Adrenal gland (tissue), 9 donors: ENCODE measurements at regions not wholly inside any gene's neighbourhood (a gene's known extent, or its start where the extent isn't known, plus 50 kb on each side); places are given as distances from the start of the nearest gene placed in this dataset.

Experiments used
- DNase-seq, 7 donors: peaks; one replicate each; pipeline ENCODE4 v3.0.0-alpha.2; 2019 to 2020
- H3K27ac ChIP-seq, 5 donors: fragments of 200-600 bp; sonication (generic) in 4 of 5; 1 replicate in 3 of 5; 2 replicates in 2 of 5; pipeline versions ENCODE4 v1.5.1 to v1.8.0; 2016 to 2020; ENCODE audit warnings: mild to moderate bottlenecking in 1 of 5
- H3K27me3 ChIP-seq: fragments of 200-600 bp; 2 replicates; pipeline ENCODE4 v1.8.0; 2021
- H3K36me3 ChIP-seq, 2 donors: fragments of 200-600 bp; replicated peaks in 1 of 2; 1 replicate in 1 of 2; 2 replicates in 1 of 2; pipeline versions ENCODE4 v1.5.1 to v1.8.0; 2018 to 2022
- H3K4me1 ChIP-seq, 2 donors: fragments of 200-600 bp; replicated peaks in 1 of 2; 1 replicate in 1 of 2; 2 replicates in 1 of 2; pipeline versions ENCODE4 v1.5.1 to v1.8.0; 2018 to 2021
- H3K4me3 ChIP-seq, 4 donors: fragments of 200-600 bp; sonication (generic) in 3 of 4; one replicate each; pipeline ENCODE4 v1.5.1; 2016 to 2018
- H3K9me3 ChIP-seq, 3 donors: fragments of 200-600 bp; sonication (generic) in 1 of 3; replicated peaks in 1 of 3; 1 replicate in 2 of 3; 2 replicates in 1 of 3; pipeline versions ENCODE4 v1.5.1 to v1.8.0; 2016 to 2021
- POLR2A ChIP-seq, 2 donors: fragments of 450-650 bp; IDR thresholded peaks; one replicate each; pipeline ENCODE4 v1.6.1; 2017; ENCODE audit warnings: antibody characterized with exemption in 2 of 2, mild to moderate bottlenecking in 2 of 2, moderate library complexity in 1 of 2
- WGBS, 4 donors: extraction: QIAGEN DNeasy Blood & Tissue Kit in 2 of 4; methylation state at CpG; one replicate each; pipeline versions ENCODE4 v1.1.5 to v1.1.7; 2013 to 2017; 5-methylcytosine and 5-hydroxymethylcytosine counted together
- intact Hi-C, 2 donors: fragments of 100-400 bp; cut with DNase I; formaldehyde crosslinking; loops; one replicate each; pipeline versions ENCODE4 v1.14.1 to v1.15.0; 2022 to 2023
- TF ChIP-seq, protein P1 (sequence below), 6 experiments: fragments of 450-650 bp in 4 of 6; fragments of 200-600 bp in 2 of 6; sonication (generic) in 1 of 6; IDR thresholded peaks; 1 replicate in 5 of 6; 2 replicates in 1 of 6; pipeline versions ENCODE4 v1.5.1 to v1.8.0; 2016 to 2021; ENCODE audit warnings: antibody characterized with exemption in 6 of 6, mild to moderate bottlenecking in 2 of 6, moderate library complexity in 1 of 6
- donor health status: healthy with polysubstance abuse.
- donor health status: Bipolar disorder and iron deficiency.
- donor health status: DM: yes; HTN: yes; CAD: no.
- donor health status: DM: no; HTN: no; CAD: no.
- donor health status: DM: no; HTN: no; CAD: no.

DNA sequence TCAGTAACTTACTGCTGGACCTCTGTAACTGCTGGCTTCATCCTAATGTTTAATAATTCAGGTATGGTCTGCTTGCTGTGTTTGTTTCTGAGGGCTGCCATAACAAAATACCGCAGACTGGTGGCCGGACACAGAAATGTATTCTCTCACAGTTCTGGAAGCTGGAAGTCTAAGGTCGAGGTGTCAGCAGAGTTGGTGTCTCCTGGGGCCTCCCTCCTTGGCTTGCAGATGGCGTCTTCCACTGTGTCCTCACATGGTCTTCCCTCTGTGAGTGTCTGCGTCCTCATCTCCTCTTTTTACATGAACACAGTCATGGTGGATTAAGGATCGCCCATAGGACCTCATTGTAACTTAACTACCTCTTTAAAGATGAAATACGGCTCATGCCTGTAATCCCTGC is 389.7 kb upstream of the JARID2 start:
- intact Hi-C loops, result no loop called here
- Histone ChIP-seq H3K4me3 (no peak overlapping the region), H3K36me3 (no peaks in the 10 kb centered on the region), H3K9me3 (no peaks in the 10 kb centered on the region), H3K27me3 (no peaks in the 10 kb centered on the region), H3K27ac (no peak overlapping the region), H3K4me1 (no peaks in the 10 kb centered on the region)
- TF ChIP-seq POLR2A (IDR thresholded peaks at IDR 0.05), result no peak
- TF ChIP-seq, protein P1, sequence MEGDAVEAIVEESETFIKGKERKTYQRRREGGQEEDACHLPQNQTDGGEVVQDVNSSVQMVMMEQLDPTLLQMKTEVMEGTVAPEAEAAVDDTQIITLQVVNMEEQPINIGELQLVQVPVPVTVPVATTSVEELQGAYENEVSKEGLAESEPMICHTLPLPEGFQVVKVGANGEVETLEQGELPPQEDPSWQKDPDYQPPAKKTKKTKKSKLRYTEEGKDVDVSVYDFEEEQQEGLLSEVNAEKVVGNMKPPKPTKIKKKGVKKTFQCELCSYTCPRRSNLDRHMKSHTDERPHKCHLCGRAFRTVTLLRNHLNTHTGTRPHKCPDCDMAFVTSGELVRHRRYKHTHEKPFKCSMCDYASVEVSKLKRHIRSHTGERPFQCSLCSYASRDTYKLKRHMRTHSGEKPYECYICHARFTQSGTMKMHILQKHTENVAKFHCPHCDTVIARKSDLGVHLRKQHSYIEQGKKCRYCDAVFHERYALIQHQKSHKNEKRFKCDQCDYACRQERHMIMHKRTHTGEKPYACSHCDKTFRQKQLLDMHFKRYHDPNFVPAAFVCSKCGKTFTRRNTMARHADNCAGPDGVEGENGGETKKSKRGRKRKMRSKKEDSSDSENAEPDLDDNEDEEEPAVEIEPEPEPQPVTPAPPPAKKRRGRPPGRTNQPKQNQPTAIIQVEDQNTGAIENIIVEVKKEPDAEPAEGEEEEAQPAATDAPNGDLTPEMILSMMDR (IDR thresholded peaks at IDR 0.05), result no peak
- no peak for DNase-seq
- 80 to 89% (median 84%) methylated on average over 7 of the region's 7 CpGs for WGBS, 4 donors

DNA sequence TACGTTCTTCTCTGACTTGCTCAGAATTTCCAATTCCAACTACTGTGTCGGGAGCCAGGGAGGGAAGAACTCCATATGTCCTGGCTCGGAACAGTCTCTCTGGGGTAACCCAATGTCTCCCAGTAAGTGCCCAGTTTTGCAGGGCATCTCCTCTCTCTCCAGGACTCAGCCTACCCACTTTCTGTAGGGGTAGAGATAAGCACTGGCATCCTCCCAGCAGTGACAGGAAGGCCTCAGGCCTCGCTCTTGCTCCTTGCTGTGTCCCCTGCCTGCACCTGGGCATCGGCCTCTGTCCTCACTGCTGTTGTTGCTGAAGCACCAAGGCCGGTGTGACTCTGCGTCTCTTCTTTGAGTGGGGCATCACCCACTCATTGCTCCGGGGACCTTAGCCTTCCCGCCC is 388.9 kb upstream of the JARID2 start:
- WGBS, 4 donors, result 90 to 97% (median 92%) methylated on average over 5 to 9 of the region's 9 CpGs
- no peaks in the 10 kb centered on the region for H3K4me1 ChIP-seq
- no peak for DNase-seq
- no peaks in the 10 kb centered on the region for H3K36me3 ChIP-seq
- no peak overlapping the region for H3K27ac ChIP-seq
- H3K27me3 ChIP-seq, result no peaks in the 10 kb centered on the region
- TF ChIP-seq, protein P1 (IDR thresholded peaks at IDR 0.05), result no peak
- no peak for TF ChIP-seq POLR2A (IDR thresholded peaks at IDR 0.05)
- H3K9me3 ChIP-seq, result no peaks in the 10 kb centered on the region
- H3K4me3 ChIP-seq, result no peak overlapping the region
- intact Hi-C loops, result no loop called here

DNA sequence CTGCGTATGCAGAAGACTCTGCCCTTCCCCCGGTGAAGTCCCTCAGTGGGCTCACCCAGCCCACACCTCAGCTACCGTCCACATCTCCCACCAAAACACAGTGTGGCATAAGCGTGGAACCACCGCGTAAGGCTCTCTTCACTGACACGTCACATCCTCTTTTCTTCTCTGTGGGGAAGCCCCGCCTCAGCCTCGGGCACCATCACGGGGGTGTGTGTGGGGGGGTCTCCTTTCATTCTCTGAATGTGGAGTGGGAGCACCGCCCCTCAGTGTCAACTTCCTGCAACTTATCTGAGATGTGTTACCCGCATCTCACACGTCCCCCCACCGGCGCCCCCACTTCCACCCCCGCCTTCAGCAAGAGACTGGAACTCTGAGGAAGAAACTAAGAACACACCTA is 388.4 kb upstream of the JARID2 start:
- DNase-seq, result peak in 2 of 7 donors; percentile 10 to 21
- intact Hi-C loops, result no loop called here
- Histone ChIP-seq H3K4me3 (no peak overlapping the region), H3K27ac (no peak overlapping the region), H3K36me3 (no peaks in the 10 kb centered on the region), H3K27me3 (no peaks in the 10 kb centered on the region), H3K9me3 (no peaks in the 10 kb centered on the region), H3K4me1 (no peaks in the 10 kb centered on the region)
- WGBS, 4 donors, result 67 to 77% (median 75%) methylated on average over 13 to 16 of the region's 16 CpGs
- TF ChIP-seq, protein P1 (IDR thresholded peaks at IDR 0.05), result no peak
- no peak for TF ChIP-seq POLR2A (IDR thresholded peaks at IDR 0.05)

DNA sequence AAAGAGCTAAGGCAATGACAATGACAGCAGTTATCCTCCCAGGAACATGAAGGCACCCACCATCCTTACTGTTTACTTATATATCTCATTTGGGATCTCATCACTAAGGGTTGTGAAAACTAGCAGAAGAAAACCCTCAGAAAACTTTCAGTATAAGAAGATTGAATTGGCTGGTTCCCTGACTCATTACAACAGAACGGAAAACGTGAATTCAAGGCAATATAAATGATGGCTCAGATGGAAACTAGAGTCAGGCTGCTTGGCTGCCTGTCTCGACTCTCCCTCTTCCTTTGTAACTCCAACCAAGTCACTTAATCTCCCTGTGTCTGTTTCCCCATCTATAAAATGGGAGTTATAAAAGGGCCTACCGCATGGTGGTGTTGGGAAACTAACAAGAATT is 387.1 kb upstream of the JARID2 start:
- H3K36me3 ChIP-seq, result no peaks in the 10 kb centered on the region
- 78 to 92% (median 84%) methylated on average over 4 of the region's 4 CpGs for WGBS, 4 donors
- H3K27ac ChIP-seq, result no peak overlapping the region
- H3K27me3 ChIP-seq, result no peaks in the 10 kb centered on the region
- TF ChIP-seq, protein P1 (IDR thresholded peaks at IDR 0.05), result no peak
- TF ChIP-seq POLR2A (IDR thresholded peaks at IDR 0.05), result no peak
- no peaks in the 10 kb centered on the region for H3K4me1 ChIP-seq
- intact Hi-C loops, result no loop called here
- DNase-seq, result no peak
- no peaks in the 10 kb centered on the region for H3K9me3 ChIP-seq
- no peak overlapping the region for H3K4me3 ChIP-seq
